Skeletal muscle satellite cell (primary cell): ENCODE measurements at regions not wholly inside any gene's neighbourhood (a gene's known extent, or its start where the extent isn't known, plus 50 kb on each side); places are given as distances from the start of the nearest gene placed in this dataset.
"Not testable (repeated sequence)": the region's sequence is repeated elsewhere in the genome, so short reads cannot be mapped to it uniquely, and the experiment has no call there.

Experiments used
- H3K27me3 ChIP-seq: 2 replicates; pipeline ENCODE4 v1.7.0; 2013; ENCODE audit warnings: low read length; ENCODE audit not compliant: control insufficient read depth, insufficient read depth
- H3K36me3 ChIP-seq: 2 replicates; pipeline ENCODE4 v1.7.0; 2013; ENCODE audit warnings: mild to moderate bottlenecking, control low read depth, low read length; ENCODE audit not compliant: insufficient read depth
- H3K4me1 ChIP-seq: 2 replicates; pipeline ENCODE4 v1.7.0; 2013; ENCODE audit warnings: low read length; ENCODE audit not compliant: control insufficient read depth, insufficient read depth
- H3K4me2 ChIP-seq: 2 replicates; pipeline ENCODE4 v1.7.0; 2013; ENCODE audit warnings: mild to moderate bottlenecking, low read length
- H3K4me3 ChIP-seq: 2 replicates; pipeline ENCODE4 v1.7.0; 2013; ENCODE audit warnings: low read length
- H3K9ac ChIP-seq: 2 replicates; pipeline ENCODE4 v1.7.0; 2013; ENCODE audit warnings: mild to moderate bottlenecking, low read depth, low read length, moderate library complexity
- H3K9me3 ChIP-seq: replicated peaks from 2 replicates; pipeline ENCODE4 v1.7.0; 2013; ENCODE audit warnings: mild to moderate bottlenecking, control low read depth, low read length

- Histone ChIP-seq H3K9me3 (no peaks in the 10 kb centered on the region), H3K27me3 (no peaks in the 10 kb centered on the region), H3K36me3 (no peaks in the 10 kb centered on the region), H3K4me3 (no peak overlapping the region), H3K4me1 (no peaks in the 10 kb centered on the region), H3K4me2 (no peak overlapping the region), H3K9ac (no peak overlapping the region)
Measured at GRCh38 chr1:173377266-173377665, 99.9 kb upstream of the PRDX6 start.

- no peak overlapping the region for H3K4me2 ChIP-seq
- H3K4me1 ChIP-seq: no peaks in the 10 kb centered on the region
- H3K36me3 ChIP-seq: no peaks in the 10 kb centered on the region
- H3K4me3 ChIP-seq: no peak overlapping the region
- no peak overlapping the region for H3K9ac ChIP-seq
- H3K27me3 ChIP-seq: no peaks in the 10 kb centered on the region
- no peaks in the 10 kb centered on the region for H3K9me3 ChIP-seq
Measured at GRCh38 chr1:173383351-173383750, 93.8 kb upstream of the PRDX6 start.

GRCh38 chr1:173388352-173388751 lies 88.8 kb upstream of the PRDX6 start:
- Histone ChIP-seq H3K36me3 (no peaks in the 10 kb centered on the region), H3K27me3 (no peaks in the 10 kb centered on the region), H3K9me3 (no peaks in the 10 kb centered on the region), H3K4me1 (peaks cover 10% of the 10 kb centered on the region), H3K9ac (no peak overlapping the region), H3K4me3 (no peak overlapping the region), H3K4me2 (no peak overlapping the region)

- Histone ChIP-seq H3K4me3 (peak overlapping the region; percentile 12), H3K27me3 (no peaks in the 10 kb centered on the region), H3K9ac (peak overlapping the region; percentile 47)
Measured at GRCh38 chr1:173392895-173393658, 84.1 kb upstream of the PRDX6 start.

GRCh38 chr1:173393659-173394000 lies 83.5 kb upstream of the PRDX6 start:
- Histone ChIP-seq H3K9ac (peak overlapping the region; percentile 47), H3K4me1 (peaks cover 12% of the 10 kb centered on the region), H3K4me3 (no peak overlapping the region), H3K36me3 (no peaks in the 10 kb centered on the region), H3K9me3 (no peaks in the 10 kb centered on the region), H3K27me3 (no peaks in the 10 kb centered on the region), H3K4me2 (peak overlapping the region; percentile 50)

More at GRCh38 chr1:173392895-173393658, 84.1 kb upstream of the PRDX6 start:
- Histone ChIP-seq H3K36me3 (no peaks in the 10 kb centered on the region), H3K4me1 (peaks cover 12% of the 10 kb centered on the region), H3K4me2 (peak overlapping the region; percentile 50), H3K9me3 (no peaks in the 10 kb centered on the region)

- H3K9me3 ChIP-seq, H3K4me3 ChIP-seq, H3K4me2 ChIP-seq, H3K27me3 ChIP-seq, H3K36me3 ChIP-seq, H3K9ac ChIP-seq: not testable (repeated sequence)
- peaks cover 12% of the 10 kb centered on the region for H3K4me1 ChIP-seq
Measured at GRCh38 chr1:173394813-173395212, 82.3 kb upstream of the PRDX6 start.

GRCh38 chr1:173395762-173396161 lies 81.4 kb upstream of the PRDX6 start:
- Histone ChIP-seq H3K9ac (no peak overlapping the region), H3K4me3 (no peak overlapping the region), H3K36me3 (no peaks in the 10 kb centered on the region), H3K27me3 (no peaks in the 10 kb centered on the region), H3K4me1 (peaks cover 12% of the 10 kb centered on the region), H3K4me2 (no peak overlapping the region), H3K9me3 (no peaks in the 10 kb centered on the region)

- H3K4me1 ChIP-seq: peaks cover 4% of the 10 kb centered on the region
- no peak overlapping the region for H3K4me2 ChIP-seq
- no peaks in the 10 kb centered on the region for H3K9me3 ChIP-seq
- H3K9ac ChIP-seq: no peak overlapping the region
- H3K36me3 ChIP-seq: no peaks in the 10 kb centered on the region
- no peaks in the 10 kb centered on the region for H3K27me3 ChIP-seq
- H3K4me3 ChIP-seq: no peak overlapping the region
Measured at GRCh38 chr1:173400387-173400995, 76.6 kb upstream of the PRDX6 start.

GRCh38 chr1:173403996-173404395 lies 73.1 kb upstream of the PRDX6 start:
- peaks cover 12% of the 10 kb centered on the region for H3K4me1 ChIP-seq
- no peaks in the 10 kb centered on the region for H3K36me3 ChIP-seq
- no peaks in the 10 kb centered on the region for H3K9me3 ChIP-seq
- no peak overlapping the region for H3K4me2 ChIP-seq
- no peaks in the 10 kb centered on the region for H3K27me3 ChIP-seq
- no peak overlapping the region for H3K9ac ChIP-seq
- no peak overlapping the region for H3K4me3 ChIP-seq

- H3K4me1 ChIP-seq: peaks cover 24% of the 10 kb centered on the region
- no peak overlapping the region for H3K9ac ChIP-seq
- no peaks in the 10 kb centered on the region for H3K27me3 ChIP-seq
- H3K9me3 ChIP-seq: no peaks in the 10 kb centered on the region
- no peak overlapping the region for H3K4me2 ChIP-seq
- no peak overlapping the region for H3K4me3 ChIP-seq
- H3K36me3 ChIP-seq: no peaks in the 10 kb centered on the region
Measured at GRCh38 chr1:173405281-173405680, 71.9 kb upstream of the PRDX6 start.

GRCh38 chr1:173405834-173406233 lies 71.3 kb upstream of the PRDX6 start:
- Histone ChIP-seq H3K36me3 (no peaks in the 10 kb centered on the region), H3K4me3 (no peak overlapping the region), H3K4me1 (peaks cover 26% of the 10 kb centered on the region), H3K9ac (no peak overlapping the region), H3K9me3 (no peaks in the 10 kb centered on the region), H3K27me3 (no peaks in the 10 kb centered on the region), H3K4me2 (no peak overlapping the region)

GRCh38 chr1:173406783-173407230 lies 70.3 kb upstream of the PRDX6 start:
- Histone ChIP-seq H3K27me3 (no peaks in the 10 kb centered on the region), H3K9ac (no peak overlapping the region), H3K4me2 (no peak overlapping the region), H3K36me3 (no peaks in the 10 kb centered on the region), H3K9me3 (no peaks in the 10 kb centered on the region), H3K4me3 (no peak overlapping the region), H3K4me1 (peaks cover 26% of the 10 kb centered on the region)
